Endodermal cell (in vitro differentiated cells): ENCODE measurements at regions not wholly inside any gene's neighbourhood (a gene's known extent, or its start where the extent isn't known, plus 50 kb on each side); places are given as distances from the start of the nearest gene placed in this dataset.

Experiments used
- DNase-seq: peaks from one replicate; pipeline ENCODE4 v3.0.0-alpha.2; 2017
- H3K27ac ChIP-seq: 2 replicates; pipeline ENCODE4 v1.5.1; 2013; ENCODE audit warnings: mild to moderate bottlenecking, low read depth, low read length, moderate library complexity
- H3K27me3 ChIP-seq: 2 replicates; pipeline ENCODE4 v1.6.1; 2013; ENCODE audit warnings: mild to moderate bottlenecking, low read length, moderate library complexity; ENCODE audit not compliant: insufficient read depth, control insufficient read depth, poor library complexity, severe bottlenecking
- H3K36me3 ChIP-seq: 2 replicates; pipeline ENCODE4 v1.7.0; 2013; ENCODE audit warnings: mild to moderate bottlenecking, low read length, moderate library complexity; ENCODE audit not compliant: control insufficient read depth, insufficient read depth
- H3K4me1 ChIP-seq: one replicate; pipeline ENCODE4 v1.7.0; 2013; ENCODE audit warnings: low read length; ENCODE audit not compliant: control insufficient read depth, insufficient read depth
- H3K4me3 ChIP-seq: 2 replicates; pipeline ENCODE4 v1.5.1; 2013; ENCODE audit warnings: mild to moderate bottlenecking, low read length, moderate library complexity
- H3K9ac ChIP-seq: 2 replicates; pipeline ENCODE4 v1.6.1; 2013; ENCODE audit warnings: mild to moderate bottlenecking, low read length, moderate library complexity; ENCODE audit not compliant: poor library complexity, severe bottlenecking; ENCODE audit errors: extremely low read depth
- H3K9me3 ChIP-seq: 2 replicates; pipeline ENCODE4 v1.6.1; 2013; ENCODE audit warnings: mild to moderate bottlenecking, low read length, moderate library complexity; ENCODE audit not compliant: control insufficient read depth
- H3K27ac Mint-ChIP-seq: 2 replicates; pipeline ENCODE4 v1.8.0; 2020; ENCODE audit warnings: mixed read lengths
- H3K27me3 Mint-ChIP-seq: 2 replicates; pipeline ENCODE4 v1.8.0; 2021; ENCODE audit warnings: mild to moderate bottlenecking, mixed read lengths; ENCODE audit not compliant: insufficient read depth
- H3K36me3 Mint-ChIP-seq: 2 replicates; pipeline ENCODE4 v1.8.0; 2020; ENCODE audit warnings: low read depth, mixed read lengths
- H3K4me1 Mint-ChIP-seq: 2 replicates; pipeline ENCODE4 v1.8.0; 2020; ENCODE audit warnings: mixed read lengths
- H3K4me3 Mint-ChIP-seq: 2 replicates; pipeline ENCODE4 v1.8.0; 2020; ENCODE audit warnings: mild to moderate bottlenecking, moderate library complexity, mixed read lengths
- H3K9me3 Mint-ChIP-seq: 2 replicates; pipeline ENCODE4 v1.8.0; 2020; ENCODE audit warnings: mild to moderate bottlenecking, mixed read lengths
- WGBS, 2 experiments: methylation state at CpG; one replicate each; pipeline versions ENCODE4 v1.1.5 to v1.1.7; 2013; ENCODE audit warnings: missing lambda C conversion rate in 2 of 2, mixed read lengths in 1 of 2; ENCODE audit not compliant: insufficient coverage in 1 of 2, insufficient read length in 1 of 2; 5-methylcytosine and 5-hydroxymethylcytosine counted together
- TF ChIP-seq, protein P1 (sequence below): fragments of 200-600 bp; sonication (generic); conservative IDR thresholded peaks from 2 replicates; pipeline ENCODE4 v1.5.0; 2021; ENCODE audit warnings: antibody characterized with exemption, mild to moderate bottlenecking

DNA sequence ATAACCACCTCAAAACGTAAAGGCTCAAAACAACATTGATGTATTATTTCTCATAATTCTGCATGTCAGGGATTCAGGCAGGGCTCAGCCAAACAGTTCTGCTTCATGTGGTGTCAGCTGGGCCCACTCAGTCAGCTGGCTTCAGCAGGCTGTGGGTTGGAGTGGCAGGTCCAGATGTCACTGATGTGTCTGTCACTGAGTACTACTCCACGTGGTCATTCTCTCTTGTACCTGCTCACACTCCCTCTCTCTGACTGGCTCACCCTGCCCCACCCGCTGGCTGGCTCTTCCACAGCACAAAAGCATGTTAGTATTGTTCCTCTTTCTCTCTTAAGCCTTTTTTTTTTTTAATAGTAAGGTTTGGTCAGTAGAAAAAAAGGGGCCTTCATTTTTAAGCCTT, 182.4 kb downstream of the DICER1 start:
- Histone ChIP-seq H3K4me1 (no peaks in the 10 kb centered on the region), H3K9me3 (no peaks in the 10 kb centered on the region), H3K27ac (no peak overlapping the region), H3K36me3 (no peaks in the 10 kb centered on the region), H3K27me3 (no peaks in the 10 kb centered on the region), H3K4me3 (no peak overlapping the region), H3K9ac (no peak overlapping the region)
- peaks cover 3% of the 10 kb centered on the region for H3K9me3 Mint-ChIP-seq
- H3K36me3 Mint-ChIP-seq, result no peaks in the 10 kb centered on the region
- H3K27me3 Mint-ChIP-seq, result peaks cover 2% of the 10 kb centered on the region
- WGBS, 2 experiments, result 33 to 74% methylated on average over 1 to 3 of the region's 3 CpGs
- TF ChIP-seq, protein P1, sequence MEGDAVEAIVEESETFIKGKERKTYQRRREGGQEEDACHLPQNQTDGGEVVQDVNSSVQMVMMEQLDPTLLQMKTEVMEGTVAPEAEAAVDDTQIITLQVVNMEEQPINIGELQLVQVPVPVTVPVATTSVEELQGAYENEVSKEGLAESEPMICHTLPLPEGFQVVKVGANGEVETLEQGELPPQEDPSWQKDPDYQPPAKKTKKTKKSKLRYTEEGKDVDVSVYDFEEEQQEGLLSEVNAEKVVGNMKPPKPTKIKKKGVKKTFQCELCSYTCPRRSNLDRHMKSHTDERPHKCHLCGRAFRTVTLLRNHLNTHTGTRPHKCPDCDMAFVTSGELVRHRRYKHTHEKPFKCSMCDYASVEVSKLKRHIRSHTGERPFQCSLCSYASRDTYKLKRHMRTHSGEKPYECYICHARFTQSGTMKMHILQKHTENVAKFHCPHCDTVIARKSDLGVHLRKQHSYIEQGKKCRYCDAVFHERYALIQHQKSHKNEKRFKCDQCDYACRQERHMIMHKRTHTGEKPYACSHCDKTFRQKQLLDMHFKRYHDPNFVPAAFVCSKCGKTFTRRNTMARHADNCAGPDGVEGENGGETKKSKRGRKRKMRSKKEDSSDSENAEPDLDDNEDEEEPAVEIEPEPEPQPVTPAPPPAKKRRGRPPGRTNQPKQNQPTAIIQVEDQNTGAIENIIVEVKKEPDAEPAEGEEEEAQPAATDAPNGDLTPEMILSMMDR, result no peak
- H3K4me3 Mint-ChIP-seq, result no peak overlapping the region
- peaks cover 10% of the 10 kb centered on the region for H3K4me1 Mint-ChIP-seq
- DNase-seq, result no peak
- H3K27ac Mint-ChIP-seq, result no peak overlapping the region

DNA sequence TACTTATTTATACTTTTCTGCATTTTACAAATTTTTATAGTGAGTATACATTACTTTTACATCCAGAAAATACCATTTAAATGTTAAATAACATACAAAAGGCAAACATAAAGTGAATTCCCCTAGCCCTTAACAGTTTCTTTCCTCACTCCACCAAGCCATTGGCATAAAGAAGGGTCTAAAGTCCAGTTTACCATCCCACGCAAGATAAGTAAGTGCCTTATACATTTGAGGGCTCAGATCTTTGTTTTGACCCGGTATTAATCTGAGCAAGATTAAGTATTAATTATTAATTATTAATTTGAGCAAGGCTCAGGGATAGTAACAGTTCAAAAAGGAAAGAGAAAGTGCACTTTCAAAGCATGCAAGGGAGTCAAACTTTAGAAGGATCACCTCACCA, 182.9 kb downstream of the DICER1 start:
- Histone ChIP-seq H3K9ac (no peak overlapping the region), H3K36me3 (no peaks in the 10 kb centered on the region), H3K9me3 (no peaks in the 10 kb centered on the region), H3K27me3 (no peaks in the 10 kb centered on the region), H3K4me3 (no peak overlapping the region), H3K27ac (no peak overlapping the region), H3K4me1 (no peaks in the 10 kb centered on the region)
- H3K27me3 Mint-ChIP-seq, result peaks cover 2% of the 10 kb centered on the region
- no peaks in the 10 kb centered on the region for H3K36me3 Mint-ChIP-seq
- no peak for DNase-seq
- H3K4me3 Mint-ChIP-seq, result no peak overlapping the region
- no peak overlapping the region for H3K27ac Mint-ChIP-seq
- WGBS, 2 experiments, result 90% methylated on average over 2 of the region's 2 CpGs; no CpG with 5 or more reads in 1 of the 2 experiments
- TF ChIP-seq, protein P1, result no peak
- peaks cover 8% of the 10 kb centered on the region for H3K4me1 Mint-ChIP-seq
- H3K9me3 Mint-ChIP-seq, result peaks cover 3% of the 10 kb centered on the region

DNA sequence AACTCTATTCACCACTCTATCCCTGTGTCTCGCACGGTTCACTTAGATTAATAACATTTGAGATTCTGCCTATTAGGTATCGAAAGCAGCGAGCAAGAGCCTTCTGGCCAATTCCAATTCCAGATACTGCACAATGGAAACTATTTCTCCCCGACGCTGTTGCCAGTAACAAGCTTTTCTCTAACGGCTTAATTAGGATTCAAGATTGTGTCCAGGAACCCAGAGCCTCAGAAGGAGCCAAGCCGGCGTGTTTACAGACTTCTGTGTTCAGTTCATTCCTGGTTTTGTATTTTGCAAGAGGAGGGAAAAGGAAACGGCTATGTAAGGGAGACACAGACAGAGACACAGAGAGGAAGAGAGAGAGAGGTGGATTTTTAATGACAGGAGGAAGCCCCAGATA, 185.6 kb downstream of the DICER1 start:
- 89 to 90% methylated on average over 10 of the region's 10 CpGs for WGBS, 2 experiments
- Mint-ChIP-seq H3K9me3 (peaks cover 3% of the 10 kb centered on the region), H3K27me3 (peaks cover 7% of the 10 kb centered on the region), H3K4me3 (no peak overlapping the region), H3K36me3 (no peaks in the 10 kb centered on the region), H3K27ac (no peak overlapping the region), H3K4me1 (peaks cover 4% of the 10 kb centered on the region)
- no peak for DNase-seq
- Histone ChIP-seq H3K36me3 (no peaks in the 10 kb centered on the region), H3K4me1 (no peaks in the 10 kb centered on the region), H3K9me3 (no peaks in the 10 kb centered on the region), H3K27me3 (no peaks in the 10 kb centered on the region), H3K9ac (no peak overlapping the region), H3K4me3 (no peak overlapping the region), H3K27ac (no peak overlapping the region)
- TF ChIP-seq, protein P1, result no peak
